ENCODE measurements at regions not wholly inside any gene's neighbourhood (a gene's known extent, or its start where the extent isn't known, plus 50 kb on each side); places are given as distances from the start of the nearest gene placed in this dataset.

DNA sequence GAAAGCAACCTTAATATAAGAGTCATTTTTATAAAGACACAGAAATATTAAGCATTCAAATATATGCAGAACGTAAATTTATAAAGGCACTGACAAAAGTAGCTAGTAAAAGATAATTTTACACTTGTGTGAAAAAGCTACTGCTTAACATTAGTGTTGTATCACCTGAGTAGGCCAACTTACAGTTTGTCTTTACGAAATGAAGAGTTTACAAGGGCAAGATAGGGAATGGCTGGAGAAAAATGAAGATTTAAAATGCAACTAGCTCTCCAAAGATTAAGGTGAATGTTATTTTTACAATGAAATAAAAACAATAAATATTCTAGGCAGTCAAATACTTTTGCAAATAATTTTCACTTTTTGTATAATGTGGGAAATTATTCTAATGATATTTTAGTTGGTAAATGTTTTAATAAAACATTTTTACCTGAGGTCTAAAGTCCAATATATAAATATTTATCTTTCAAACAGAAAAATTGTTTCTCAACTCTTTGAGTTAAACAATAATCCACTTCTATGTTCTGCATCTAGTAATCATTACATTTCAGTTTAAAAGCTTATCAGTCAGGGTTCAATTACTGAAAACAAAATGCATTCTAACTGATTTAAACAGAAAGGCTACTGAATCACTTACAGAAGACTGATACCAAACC, 382.6 kb downstream of the IPMK start:
- in situ Hi-C loops (cut with MboI) (no loop called here), intact Hi-C loops (cut with micrococcal nuclease; ENCODE audit: unreplicated experiment) (no loop called here)
- BruUV-seq (replicated peaks): no TSS peak
- Histone ChIP-seq H3K4me2 (ENCODE audit: control insufficient read depth, insufficient read depth) (no peak overlapping the region), H3K4me3 (no peak overlapping the region), H2AFZ (ENCODE audit: control insufficient read depth, low read depth, low read length) (no peak overlapping the region), H3K36me3 (ENCODE audit: control insufficient read depth in 2 of 2, insufficient read depth in 2 of 2, low read length in 1 of 2) (no peaks in the 10 kb centered on the region), H3K9ac (ENCODE audit: control insufficient read depth, insufficient read depth, low read length) (no peak overlapping the region), H3K27ac (ENCODE audit: control insufficient read depth, insufficient read depth) (no peak overlapping the region), H3K9me3 (replicated peaks; ENCODE audit: control insufficient read depth, insufficient read depth, low read length) (no peaks in the 10 kb centered on the region), H4K20me1 (ENCODE audit: control insufficient read depth, insufficient read depth) (no peaks in the 10 kb centered on the region), H3K4me1 (ENCODE audit: control insufficient read depth, insufficient read depth, low read length) (no peaks in the 10 kb centered on the region), H3K79me2 (ENCODE audit: control insufficient read depth, insufficient read depth, low read length) (no peaks in the 10 kb centered on the region), H3K27me3 (replicated peaks in 1 of 2; ENCODE audit: control insufficient read depth in 2 of 2, insufficient read depth in 2 of 2, low read length in 1 of 2) (no peaks in the 10 kb centered on the region)
- POLR2A ChIA-PET: no interaction called here
- CTCF ChIA-PET: no interaction called here
- WGBS (ENCODE audit: insufficient coverage, insufficient replicate concordance, low lambda C conversion rate, missing lambda C conversion rate): 0% methylated on average over 2 of the region's 2 CpGs
- FAIRE-seq (no peak), DNase-seq (ENCODE audit: low read depth, low spot score) (no peak), ATAC-seq (no peak)
- TF ChIP-seq, protein P1, sequence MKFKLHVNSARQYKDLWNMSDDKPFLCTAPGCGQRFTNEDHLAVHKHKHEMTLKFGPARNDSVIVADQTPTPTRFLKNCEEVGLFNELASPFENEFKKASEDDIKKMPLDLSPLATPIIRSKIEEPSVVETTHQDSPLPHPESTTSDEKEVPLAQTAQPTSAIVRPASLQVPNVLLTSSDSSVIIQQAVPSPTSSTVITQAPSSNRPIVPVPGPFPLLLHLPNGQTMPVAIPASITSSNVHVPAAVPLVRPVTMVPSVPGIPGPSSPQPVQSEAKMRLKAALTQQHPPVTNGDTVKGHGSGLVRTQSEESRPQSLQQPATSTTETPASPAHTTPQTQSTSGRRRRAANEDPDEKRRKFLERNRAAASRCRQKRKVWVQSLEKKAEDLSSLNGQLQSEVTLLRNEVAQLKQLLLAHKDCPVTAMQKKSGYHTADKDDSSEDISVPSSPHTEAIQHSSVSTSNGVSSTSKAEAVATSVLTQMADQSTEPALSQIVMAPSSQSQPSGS (IDR thresholded peaks at IDR 0.05; ENCODE audit: low read length): no peak
- TF ChIP-seq CREM (IDR thresholded peaks at IDR 0.05; ENCODE audit: low read depth) (no peak), HDAC6 (IDR thresholded peaks at IDR 0.05; ENCODE audit: unreplicated experiment) (no peak)
- TF ChIP-seq, protein P2, sequence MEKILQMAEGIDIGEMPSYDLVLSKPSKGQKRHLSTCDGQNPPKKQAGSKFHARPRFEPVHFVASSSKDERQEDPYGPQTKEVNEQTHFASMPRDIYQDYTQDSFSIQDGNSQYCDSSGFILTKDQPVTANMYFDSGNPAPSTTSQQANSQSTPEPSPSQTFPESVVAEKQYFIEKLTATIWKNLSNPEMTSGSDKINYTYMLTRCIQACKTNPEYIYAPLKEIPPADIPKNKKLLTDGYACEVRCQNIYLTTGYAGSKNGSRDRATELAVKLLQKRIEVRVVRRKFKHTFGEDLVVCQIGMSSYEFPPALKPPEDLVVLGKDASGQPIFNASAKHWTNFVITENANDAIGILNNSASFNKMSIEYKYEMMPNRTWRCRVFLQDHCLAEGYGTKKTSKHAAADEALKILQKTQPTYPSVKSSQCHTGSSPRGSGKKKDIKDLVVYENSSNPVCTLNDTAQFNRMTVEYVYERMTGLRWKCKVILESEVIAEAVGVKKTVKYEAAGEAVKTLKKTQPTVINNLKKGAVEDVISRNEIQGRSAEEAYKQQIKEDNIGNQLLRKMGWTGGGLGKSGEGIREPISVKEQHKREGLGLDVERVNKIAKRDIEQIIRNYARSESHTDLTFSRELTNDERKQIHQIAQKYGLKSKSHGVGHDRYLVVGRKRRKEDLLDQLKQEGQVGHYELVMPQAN (conservative IDR thresholded peaks at IDR 0.05): no peak
- RAD21 ChIA-PET (ENCODE audit: unreplicated experiment): no interaction called here
- SMC1A ChIA-PET (ENCODE audit: uncharacterized antibody, unreplicated experiment): no interaction called here

Data from GM12878 (cell line).